AG10803 (cell line): ENCODE measurements at regions not wholly inside any gene's neighbourhood (a gene's known extent, or its start where the extent isn't known, plus 50 kb on each side); places are given as distances from the start of the nearest gene placed in this dataset.

Source experiments
- DNase-seq: peaks from one replicate; pipeline ENCODE4 v3.0.0; 2010; ENCODE audit warnings: low read depth
- H3K4me3 ChIP-seq: 2 replicates; pipeline ENCODE4 v1.5.1; 2011; ENCODE audit warnings: mild to moderate bottlenecking, low read length, control low read depth
- CTCF ChIP-seq: conservative IDR thresholded peaks from 2 replicates; pipeline ENCODE4 v1.5.1; 2011; ENCODE audit warnings: mild to moderate bottlenecking, low read length, control low read depth, inconsistent platforms

- TF ChIP-seq CTCF, result no peak
- no peak overlapping the region for H3K4me3 ChIP-seq
- no peak for DNase-seq
Measured at GRCh38 chr20:39105551-39105950, 143.4 kb downstream of the DHX35 start.

- TF ChIP-seq CTCF, result 0 out of 2 replicates have a peak, but pooled peaks have one; percentile 11
Measured at GRCh38 chr20:39103732-39104131, 141.6 kb downstream of the DHX35 start.

GRCh38 chr20:39103305-39103704 is 141.2 kb downstream of the DHX35 start:
- no peak for TF ChIP-seq CTCF
- no peak for DNase-seq
- no peak overlapping the region for H3K4me3 ChIP-seq

More at GRCh38 chr20:39103732-39104131, 141.6 kb downstream of the DHX35 start:
- H3K4me3 ChIP-seq, result no peak overlapping the region
- peak; percentile 20 for DNase-seq

- H3K4me3 ChIP-seq, result no peak overlapping the region
- TF ChIP-seq CTCF, result no peak
- no peak for DNase-seq
Measured at GRCh38 chr20:39101895-39102294, 139.8 kb downstream of the DHX35 start.

- DNase-seq, result no peak
- TF ChIP-seq CTCF, result no peak
- no peak overlapping the region for H3K4me3 ChIP-seq
Measured at GRCh38 chr20:39100691-39101090, 138.5 kb downstream of the DHX35 start.

GRCh38 chr20:39097889-39098288 is 135.7 kb downstream of the DHX35 start:
- no peak for DNase-seq
- no peak overlapping the region for H3K4me3 ChIP-seq
- TF ChIP-seq CTCF, result no peak

- no peak for TF ChIP-seq CTCF
- no peak for DNase-seq
- H3K4me3 ChIP-seq, result no peak overlapping the region
Measured at GRCh38 chr20:39095870-39096269, 133.7 kb downstream of the DHX35 start.
